ENCODE measurements at regions not wholly inside any gene's neighbourhood (a gene's known extent, or its start where the extent isn't known, plus 50 kb on each side); places are given as distances from the start of the nearest gene placed in this dataset.

DNA sequence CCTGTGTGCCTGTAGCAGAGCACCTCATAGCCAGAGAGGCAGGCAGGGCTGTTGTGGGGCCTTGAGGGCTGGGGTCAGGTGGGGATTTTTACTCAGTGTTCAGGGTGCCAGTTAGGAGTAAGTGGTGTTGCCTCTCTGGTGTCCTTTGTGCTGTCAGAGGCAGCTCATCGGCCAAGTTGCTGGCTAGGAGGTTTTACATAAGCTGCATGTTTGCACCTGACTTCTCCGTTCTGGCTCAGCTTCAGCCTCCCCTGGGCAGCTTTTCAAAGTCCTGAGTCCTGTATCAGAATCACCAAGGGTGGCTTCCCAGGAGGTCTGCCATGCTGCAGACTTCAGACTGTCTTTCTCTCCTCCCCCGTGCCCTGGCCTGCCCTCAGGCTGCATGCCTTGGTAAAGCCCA, 242.6 kb upstream of the TPM1 start:
- H3K27ac ChIP-seq (ENCODE audit: control insufficient read depth, insufficient read depth, low read length) = no peak overlapping the region
- H4K20me1 ChIP-seq (ENCODE audit: control insufficient read depth, extremely low read depth, insufficient read depth, low read length) = no peaks in the 10 kb centered on the region
- no peak overlapping the region for H3K4me2 ChIP-seq (ENCODE audit: control insufficient read depth, extremely low read depth, insufficient read depth, low read depth, low read length)
- no peak overlapping the region for H3K9ac ChIP-seq (ENCODE audit: control insufficient read depth, extremely low read depth, insufficient read depth, low read length)
- TF ChIP-seq CTCF (optimal IDR thresholded peaks at IDR 0.05 in 1 of 3, IDR thresholded peaks at IDR 0.05 in 1 of 3, conservative IDR thresholded peaks at IDR 0.05 in 1 of 3; ENCODE audit: extremely low read depth in 1 of 3, insufficient read depth in 2 of 3, low read length in 3 of 3) (no peak), EZH2 (IDR thresholded peaks at IDR 0.05; ENCODE audit: low read length) (no peak)
- dilution Hi-C loops (cut with MboI; ENCODE audit: extremely low pct_ligation_motif_present, low sequenced_read_pairs) = no loop called here
- H3K4me1 ChIP-seq (ENCODE audit: control insufficient read depth, extremely low read depth, insufficient read depth, low read length) = peaks cover 6% of the 10 kb centered on the region
- no peak overlapping the region for H2AFZ ChIP-seq (ENCODE audit: control insufficient read depth, low read length)
- no peak for FAIRE-seq
- H3K9me1 ChIP-seq (ENCODE audit: control insufficient read depth, extremely low read depth, insufficient read depth, low read length) = no peaks in the 10 kb centered on the region
- peaks cover 0 to 4% of the 10 kb centered on the region in 2 experiments for H3K36me3 ChIP-seq (ENCODE audit: control insufficient read depth in 2 of 2, extremely low read depth in 1 of 2, insufficient read depth in 2 of 2, low read length in 2 of 2)
- no peak overlapping the region for H3K4me3 ChIP-seq (ENCODE audit: control insufficient read depth in 2 of 3, extremely low read depth in 1 of 3, insufficient read depth in 2 of 3, low read depth in 1 of 3, low read length in 3 of 3)
- no peak for DNase-seq (ENCODE audit: low read depth, low spot score)
- H3K79me2 ChIP-seq (ENCODE audit: control insufficient read depth, insufficient read depth, low read length) = no peaks in the 10 kb centered on the region
- no peaks in the 10 kb centered on the region for H3K9me3 ChIP-seq (ENCODE audit: control insufficient read depth, low read depth, low read length)
- no peaks in the 10 kb centered on the region for H3K27me3 ChIP-seq (ENCODE audit: control insufficient read depth, extremely low read depth, insufficient read depth, low read length)

DNA sequence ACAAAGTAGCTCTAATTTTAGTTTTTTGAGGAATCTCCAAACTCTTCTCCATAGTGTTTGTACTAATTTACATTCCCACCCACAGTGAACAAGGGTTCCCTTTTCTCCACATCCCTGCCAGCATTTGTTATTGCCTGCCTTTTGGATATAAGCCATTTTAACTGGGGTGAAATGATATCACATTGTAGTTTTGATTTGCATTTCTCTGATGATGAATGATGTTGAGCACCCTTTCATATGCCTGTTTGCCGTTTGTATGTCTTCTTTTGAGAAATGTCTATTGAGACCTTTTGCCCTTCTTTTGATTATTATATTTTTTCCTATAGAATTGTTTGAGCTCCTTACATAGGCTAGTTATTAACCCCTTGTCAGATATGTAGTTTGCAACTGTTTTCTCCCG, 239.9 kb upstream of the TPM1 start:
- H2AFZ ChIP-seq (ENCODE audit: control insufficient read depth, low read length) = no peak overlapping the region
- H4K20me1 ChIP-seq (ENCODE audit: control insufficient read depth, extremely low read depth, insufficient read depth, low read length) = no peaks in the 10 kb centered on the region
- H3K4me2 ChIP-seq (ENCODE audit: control insufficient read depth, extremely low read depth, insufficient read depth, low read depth, low read length) = no peak overlapping the region
- H3K27me3 ChIP-seq (ENCODE audit: control insufficient read depth, extremely low read depth, insufficient read depth, low read length) = no peaks in the 10 kb centered on the region
- H3K9ac ChIP-seq (ENCODE audit: control insufficient read depth, extremely low read depth, insufficient read depth, low read length) = no peak overlapping the region
- no peak overlapping the region for H3K4me3 ChIP-seq (ENCODE audit: control insufficient read depth in 2 of 3, extremely low read depth in 1 of 3, insufficient read depth in 2 of 3, low read depth in 1 of 3, low read length in 3 of 3)
- no peaks in the 10 kb centered on the region for H3K79me2 ChIP-seq (ENCODE audit: control insufficient read depth, insufficient read depth, low read length)
- DNase-seq (ENCODE audit: low read depth, low spot score) = no peak
- H3K36me3 ChIP-seq (ENCODE audit: control insufficient read depth in 2 of 2, extremely low read depth in 1 of 2, insufficient read depth in 2 of 2, low read length in 2 of 2) = peaks cover 0 to 17% of the 10 kb centered on the region in 2 experiments
- H3K4me1 ChIP-seq (ENCODE audit: control insufficient read depth, extremely low read depth, insufficient read depth, low read length) = peaks cover 6% of the 10 kb centered on the region
- H3K9me3 ChIP-seq (ENCODE audit: control insufficient read depth, low read depth, low read length) = no peaks in the 10 kb centered on the region
- H3K27ac ChIP-seq (ENCODE audit: control insufficient read depth, insufficient read depth, low read length) = no peak overlapping the region
- no peak for FAIRE-seq
- no peak for TF ChIP-seq CTCF (optimal IDR thresholded peaks at IDR 0.05 in 1 of 3, IDR thresholded peaks at IDR 0.05 in 1 of 3, conservative IDR thresholded peaks at IDR 0.05 in 1 of 3; ENCODE audit: extremely low read depth in 1 of 3, insufficient read depth in 2 of 3, low read length in 3 of 3)
- no peak for TF ChIP-seq EZH2 (IDR thresholded peaks at IDR 0.05; ENCODE audit: low read length)
- dilution Hi-C loops (cut with MboI; ENCODE audit: extremely low pct_ligation_motif_present, low sequenced_read_pairs) = no loop called here
- H3K9me1 ChIP-seq (ENCODE audit: control insufficient read depth, extremely low read depth, insufficient read depth, low read length) = no peaks in the 10 kb centered on the region

Measured in keratinocyte (primary cell).